MG63 (cell line): ENCODE measurements at regions not wholly inside any gene's neighbourhood (a gene's known extent, or its start where the extent isn't known, plus 50 kb on each side); places are given as distances from the start of the nearest gene placed in this dataset.

Experiments used
- DNase-seq: peaks from one replicate; pipeline ENCODE4 v3.0.0-alpha.2; 2020
- H3K27me3 ChIP-seq: fragments of 250-450 bp; sonication (Bioruptor Pico); 2 replicates; pipeline ENCODE4 v1.5.1; 2020; ENCODE audit warnings: mild to moderate bottlenecking, moderate library complexity
- H3K36me3 ChIP-seq: fragments of 250-450 bp; sonication (Bioruptor Pico); 2 replicates; pipeline ENCODE4 v1.5.1; 2020; ENCODE audit warnings: mild to moderate bottlenecking, moderate library complexity
- H3K4me3 ChIP-seq: fragments of 250-450 bp; sonication (Bioruptor Pico); 2 replicates; pipeline ENCODE4 v1.5.1; 2020; ENCODE audit warnings: mild to moderate bottlenecking, moderate library complexity
- H3K9me3 ChIP-seq: fragments of 250-450 bp; sonication (Bioruptor Pico); 2 replicates; pipeline ENCODE4 v1.5.1; 2020; ENCODE audit warnings: mild to moderate bottlenecking, moderate library complexity

DNA sequence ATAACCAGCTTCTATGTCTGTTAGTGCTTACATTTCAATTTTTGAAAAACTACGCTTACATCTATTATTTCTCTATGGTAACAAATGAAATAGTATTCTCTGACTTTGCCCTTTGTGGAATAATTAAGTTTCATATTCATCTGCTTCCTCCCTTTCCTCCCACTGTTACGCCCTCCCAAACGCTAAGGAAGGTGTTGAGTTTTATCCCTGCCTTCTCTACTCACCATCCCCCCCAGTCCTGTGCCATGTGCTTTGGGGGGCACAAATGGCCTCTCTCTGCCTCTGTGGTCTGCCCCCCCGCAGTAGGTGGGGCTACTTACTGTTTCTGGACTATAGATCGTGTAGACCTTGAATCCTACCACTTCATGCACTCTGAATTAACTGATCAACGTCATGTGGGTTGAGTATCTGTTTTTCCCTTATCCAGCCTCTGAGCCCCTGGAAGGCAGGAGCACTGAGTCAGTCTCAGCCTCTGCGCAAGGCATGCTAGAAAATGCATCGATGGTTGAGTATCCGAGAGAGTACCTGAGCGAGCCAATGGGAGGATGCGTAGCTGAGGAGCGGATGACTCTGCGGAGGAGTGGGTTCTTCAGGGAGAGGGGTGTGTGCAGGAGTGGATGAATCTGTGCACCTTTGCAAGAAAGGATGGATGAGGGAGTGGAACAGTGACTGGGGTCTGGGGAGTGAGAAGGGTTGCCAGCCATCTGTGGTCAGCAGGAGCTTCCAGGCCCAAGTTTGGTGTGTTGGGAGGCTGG is 114.5 kb upstream of the RTL1 start:
- DNase-seq: no peak
- H3K4me3 ChIP-seq: no peak overlapping the region
- no peaks in the 10 kb centered on the region for H3K36me3 ChIP-seq
- H3K9me3 ChIP-seq: no peaks in the 10 kb centered on the region
- no peaks in the 10 kb centered on the region for H3K27me3 ChIP-seq

- no peak for DNase-seq
- no peaks in the 10 kb centered on the region for H3K36me3 ChIP-seq
- no peak overlapping the region for H3K4me3 ChIP-seq
- H3K27me3 ChIP-seq: no peaks in the 10 kb centered on the region
- H3K9me3 ChIP-seq: no peaks in the 10 kb centered on the region
These were observed 115.2 kb upstream of the RTL1 start for GRCh38 chr14:101018561-101019290.

DNA sequence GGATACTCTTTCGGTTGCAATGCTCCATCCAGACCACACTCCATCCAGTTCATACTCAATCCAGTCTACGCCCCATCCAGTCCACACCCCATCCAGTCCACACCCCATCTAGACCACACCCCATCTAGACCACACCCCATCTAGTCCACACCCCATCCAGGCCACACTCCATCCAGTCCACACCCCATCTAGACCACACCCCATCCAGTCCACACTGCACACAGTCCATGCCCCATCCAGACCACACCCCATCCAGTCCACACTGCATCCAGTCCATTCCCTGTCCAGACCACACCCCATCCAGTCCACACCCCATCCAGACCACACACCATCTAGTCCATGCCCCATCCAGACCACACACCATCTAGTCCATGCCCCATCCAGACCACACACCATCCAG is 116.0 kb upstream of the RTL1 start:
- Histone ChIP-seq H3K36me3 (no peaks in the 10 kb centered on the region), H3K4me3 (no peak overlapping the region), H3K27me3 (no peaks in the 10 kb centered on the region), H3K9me3 (no peaks in the 10 kb centered on the region)
- no peak for DNase-seq

GRCh38 chr14:101019990-101020710 is 116.6 kb upstream of the RTL1 start:
- DNase-seq: no peak
- Histone ChIP-seq H3K36me3 (no peaks in the 10 kb centered on the region), H3K27me3 (no peaks in the 10 kb centered on the region), H3K9me3 (no peaks in the 10 kb centered on the region), H3K4me3 (no peak overlapping the region)

GRCh38 chr14:101020834-101021370 is 117.4 kb upstream of the RTL1 start:
- H3K27me3 ChIP-seq: no peaks in the 10 kb centered on the region
- no peaks in the 10 kb centered on the region for H3K36me3 ChIP-seq
- no peak overlapping the region for H3K4me3 ChIP-seq
- no peaks in the 10 kb centered on the region for H3K9me3 ChIP-seq
- no peak for DNase-seq

- no peaks in the 10 kb centered on the region for H3K27me3 ChIP-seq
- no peaks in the 10 kb centered on the region for H3K36me3 ChIP-seq
- no peak overlapping the region for H3K4me3 ChIP-seq
- DNase-seq: no peak
- no peaks in the 10 kb centered on the region for H3K9me3 ChIP-seq
These were observed 118.6 kb upstream of the RTL1 start for GRCh38 chr14:101022121-101022520.

DNA sequence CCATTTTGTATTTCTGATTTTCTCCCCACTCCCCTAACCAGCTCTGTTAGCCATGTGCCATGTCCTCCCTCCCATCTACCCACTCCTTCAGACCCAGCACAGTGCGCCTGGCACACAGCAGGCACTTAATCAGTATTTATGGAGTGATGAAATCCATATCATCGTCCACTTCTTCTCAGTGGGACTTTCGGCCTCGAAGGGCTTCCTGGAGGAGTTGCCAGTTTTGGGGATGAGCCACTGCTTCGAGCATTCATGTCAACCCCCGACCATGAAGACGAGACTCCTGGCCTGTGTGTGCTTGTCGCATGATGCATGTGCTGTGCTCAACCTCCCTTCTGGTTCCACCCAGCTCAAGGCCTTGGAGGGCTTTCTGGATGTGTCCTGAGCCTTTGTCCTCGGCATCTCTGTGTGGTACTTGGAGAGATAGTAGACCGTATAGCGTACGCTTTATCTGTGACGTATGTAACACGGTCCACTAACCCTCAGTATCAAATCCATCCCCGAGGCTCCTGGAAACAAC is 119.5 kb upstream of the RTL1 start:
- DNase-seq: no peak
- H3K36me3 ChIP-seq: no peaks in the 10 kb centered on the region
- no peak overlapping the region for H3K4me3 ChIP-seq
- no peaks in the 10 kb centered on the region for H3K27me3 ChIP-seq
- H3K9me3 ChIP-seq: no peaks in the 10 kb centered on the region

GRCh38 chr14:101024686-101025085 is 121.2 kb upstream of the RTL1 start:
- no peak overlapping the region for H3K4me3 ChIP-seq
- no peaks in the 10 kb centered on the region for H3K36me3 ChIP-seq
- H3K27me3 ChIP-seq: no peaks in the 10 kb centered on the region
- H3K9me3 ChIP-seq: no peaks in the 10 kb centered on the region
- DNase-seq: no peak

DNA sequence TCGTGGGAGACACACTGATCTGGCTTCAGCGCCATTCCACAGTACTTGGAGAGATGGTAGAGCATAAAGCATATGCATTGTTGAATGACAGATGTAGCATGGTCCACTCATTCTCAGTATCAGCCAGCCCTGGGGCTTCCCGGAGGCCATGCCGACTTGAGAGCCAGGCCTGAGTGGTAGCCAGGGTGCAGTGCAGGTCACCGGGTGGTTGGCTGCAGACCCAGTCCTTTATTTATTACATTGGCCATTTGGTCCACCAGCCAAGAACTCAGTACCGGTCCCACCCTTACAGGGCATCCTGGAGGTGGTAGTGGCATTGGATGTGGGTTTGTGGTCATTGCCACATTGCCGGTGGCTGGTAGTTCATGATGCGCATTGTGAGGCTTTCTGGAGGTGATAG is 121.6 kb upstream of the RTL1 start:
- DNase-seq: no peak
- no peaks in the 10 kb centered on the region for H3K27me3 ChIP-seq
- H3K36me3 ChIP-seq: no peaks in the 10 kb centered on the region

DNA sequence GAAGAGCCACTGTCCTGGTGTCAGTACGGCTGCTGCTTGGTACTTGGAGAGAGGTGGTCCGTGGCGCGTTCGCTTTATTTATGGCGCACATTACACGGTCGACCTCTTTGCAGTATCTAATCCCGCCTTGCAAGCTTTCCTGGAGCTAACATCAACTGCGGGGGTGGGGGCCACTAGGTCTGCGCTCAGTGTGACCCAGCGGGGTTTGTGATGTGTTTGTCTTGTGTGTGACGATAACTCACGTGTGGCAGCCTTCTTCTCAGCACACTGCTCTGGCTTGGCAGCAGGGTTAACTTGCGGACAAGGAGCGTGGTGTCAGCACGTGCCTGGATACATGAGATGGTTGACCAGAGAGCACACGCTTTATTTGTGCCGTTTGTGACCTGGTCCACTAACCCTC is 122.2 kb upstream of the RTL1 start:
- no peak for DNase-seq
- Histone ChIP-seq H3K4me3 (no peak overlapping the region), H3K9me3 (no peaks in the 10 kb centered on the region), H3K27me3 (no peaks in the 10 kb centered on the region), H3K36me3 (no peaks in the 10 kb centered on the region)

More for the DNA sequence above, 121.6 kb upstream of the RTL1 start:
- Histone ChIP-seq H3K4me3 (no peak overlapping the region), H3K9me3 (no peaks in the 10 kb centered on the region)

DNA sequence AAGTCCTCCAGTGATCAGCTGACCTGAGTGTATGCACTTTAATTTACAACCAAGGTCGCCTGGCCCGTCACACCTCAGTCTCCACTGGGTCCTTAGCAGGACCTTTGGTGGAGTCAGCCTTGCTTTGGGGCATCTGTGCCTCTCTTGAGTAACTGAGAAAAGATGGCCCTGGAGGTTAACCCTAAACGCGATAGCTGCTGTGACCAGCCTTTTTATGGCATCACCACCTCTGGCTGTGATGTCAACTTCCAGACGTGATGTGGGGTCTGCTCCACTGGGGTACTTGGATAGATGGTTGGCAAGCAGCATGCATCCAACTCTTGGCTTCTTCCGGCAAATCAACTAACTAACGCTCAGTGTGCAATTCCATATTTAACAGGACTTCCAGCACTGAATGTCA is 122.8 kb upstream of the RTL1 start:
- DNase-seq: no peak
- Histone ChIP-seq H3K4me3 (no peak overlapping the region), H3K27me3 (no peaks in the 10 kb centered on the region), H3K36me3 (no peaks in the 10 kb centered on the region), H3K9me3 (no peaks in the 10 kb centered on the region)

DNA sequence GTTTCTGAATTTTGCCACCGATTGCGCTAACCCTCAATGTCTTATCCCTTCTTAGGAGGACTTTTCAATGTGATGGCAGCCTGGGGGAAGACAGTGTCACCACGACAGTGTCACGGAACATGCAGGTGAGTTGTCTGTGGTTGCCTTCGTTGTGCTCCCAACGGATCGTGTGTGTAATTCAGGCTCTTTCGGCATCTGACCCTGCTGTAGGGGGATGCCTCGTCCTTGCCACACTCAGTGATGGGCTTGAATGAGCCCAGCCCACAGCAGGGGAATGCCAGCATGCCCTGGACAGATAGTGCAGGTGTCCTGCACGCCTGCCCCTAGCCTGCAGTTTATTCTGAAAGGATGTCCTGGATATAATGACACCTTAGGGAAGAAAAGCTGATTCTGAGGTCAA is 123.8 kb upstream of the RTL1 start:
- Histone ChIP-seq H3K4me3 (no peak overlapping the region), H3K36me3 (no peaks in the 10 kb centered on the region), H3K9me3 (no peaks in the 10 kb centered on the region), H3K27me3 (no peaks in the 10 kb centered on the region)
- no peak for DNase-seq

- Histone ChIP-seq H3K4me3 (no peak overlapping the region), H3K36me3 (no peaks in the 10 kb centered on the region), H3K9me3 (no peaks in the 10 kb centered on the region), H3K27me3 (no peaks in the 10 kb centered on the region)
- no peak for DNase-seq
These were observed 124.4 kb upstream of the RTL1 start for GRCh38 chr14:101027966-101028365.

DNA sequence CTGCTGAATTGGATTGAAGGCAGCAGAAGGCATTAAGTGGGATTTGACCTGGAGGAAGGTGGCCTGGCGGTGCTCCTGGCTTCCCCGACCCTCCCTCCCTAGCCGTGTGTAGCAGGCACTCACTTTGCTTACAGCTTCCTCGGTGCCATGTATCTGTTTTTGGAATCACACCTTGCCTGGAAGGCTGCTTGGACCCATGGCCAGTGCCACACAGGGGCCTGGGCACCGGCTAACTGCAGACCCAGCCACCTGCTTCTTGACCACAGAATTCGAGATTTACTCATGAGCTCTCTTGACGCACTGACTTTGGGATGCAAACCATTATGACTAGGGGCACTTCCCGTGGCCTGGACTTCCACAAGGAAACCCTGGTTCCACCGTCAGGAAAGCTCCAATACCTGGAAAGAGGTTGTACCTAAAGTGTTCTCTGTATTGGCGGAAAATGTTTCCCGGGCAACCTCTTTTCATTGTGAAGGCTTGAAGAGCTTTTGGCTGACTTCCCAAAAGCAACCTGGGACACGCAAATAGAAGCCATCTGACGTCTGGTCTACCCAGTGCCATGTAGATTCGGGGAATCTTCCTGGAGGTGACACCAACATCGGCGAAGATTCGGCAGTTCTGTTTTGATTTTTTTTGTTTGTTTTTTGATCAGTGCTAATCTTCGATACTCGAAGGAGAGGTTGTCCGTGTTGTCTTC is 125.6 kb upstream of the RTL1 start:
- no peaks in the 10 kb centered on the region for H3K9me3 ChIP-seq
- H3K36me3 ChIP-seq: no peaks in the 10 kb centered on the region
- H3K4me3 ChIP-seq: no peak overlapping the region
- DNase-seq: no peak
- no peaks in the 10 kb centered on the region for H3K27me3 ChIP-seq

DNA sequence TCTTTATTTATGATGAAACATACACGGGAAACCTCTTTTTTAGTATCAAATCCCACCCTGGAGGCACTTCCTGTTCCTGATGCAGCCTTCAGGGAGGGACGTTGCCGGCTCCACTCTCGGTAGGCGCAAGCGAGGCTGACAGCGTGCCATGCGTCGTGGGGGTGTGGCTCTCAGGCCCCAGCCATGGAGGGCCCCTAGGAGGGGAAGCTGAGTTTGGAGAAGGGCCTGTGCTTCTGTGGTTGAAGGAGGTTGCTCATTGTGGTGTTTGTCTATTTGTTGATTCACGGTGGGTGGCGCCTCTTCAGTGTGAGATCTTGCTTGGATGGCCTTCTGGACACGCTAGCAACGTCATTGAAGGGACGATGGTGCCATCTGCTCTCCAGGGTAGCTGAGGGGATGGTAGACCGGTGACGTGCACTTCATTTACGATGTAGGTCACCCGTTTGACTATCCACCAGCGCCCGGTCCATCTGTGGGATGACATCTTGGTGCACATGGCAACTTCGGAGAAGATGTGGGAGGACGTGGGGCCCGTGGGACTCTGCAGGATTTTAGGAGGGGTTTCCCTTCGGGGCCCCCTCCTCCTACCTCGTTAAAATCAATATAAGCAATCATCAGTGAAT is 126.3 kb upstream of the RTL1 start:
- no peak for DNase-seq
- no peaks in the 10 kb centered on the region for H3K36me3 ChIP-seq

DNA sequence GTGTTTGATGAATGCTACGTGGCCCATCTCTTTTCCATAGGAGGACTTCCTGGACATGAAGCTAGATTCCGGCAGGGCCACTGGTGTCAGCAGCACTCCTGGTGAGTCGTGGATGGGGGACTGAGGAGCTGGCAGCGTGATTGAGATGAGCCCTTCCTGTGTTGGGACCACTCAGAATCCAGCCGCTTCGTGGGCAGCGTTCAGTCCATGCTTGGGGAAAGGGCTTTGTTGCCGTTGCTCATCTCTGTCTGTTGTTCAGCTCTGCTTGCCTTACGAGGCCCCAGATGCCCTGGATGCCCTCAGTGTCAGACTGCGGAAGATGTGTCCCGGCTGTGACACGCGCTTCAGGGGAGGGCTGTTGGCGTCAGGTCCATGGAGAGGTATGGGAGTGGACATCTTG is 127.1 kb upstream of the RTL1 start:
- DNase-seq: no peak
- Histone ChIP-seq H3K27me3 (no peaks in the 10 kb centered on the region), H3K4me3 (no peak overlapping the region), H3K36me3 (no peaks in the 10 kb centered on the region), H3K9me3 (no peaks in the 10 kb centered on the region)

More for the DNA sequence above, 126.3 kb upstream of the RTL1 start:
- H3K9me3 ChIP-seq: no peaks in the 10 kb centered on the region
- no peak overlapping the region for H3K4me3 ChIP-seq
- H3K27me3 ChIP-seq: no peaks in the 10 kb centered on the region
